ENCODE measurements at regions not wholly inside any gene's neighbourhood (a gene's known extent, or its start where the extent isn't known, plus 50 kb on each side); places are given as distances from the start of the nearest gene placed in this dataset.
"Not testable (repeated sequence)": the region's sequence is repeated elsewhere in the genome, so short reads cannot be mapped to it uniquely, and the experiment has no call there.

DNA sequence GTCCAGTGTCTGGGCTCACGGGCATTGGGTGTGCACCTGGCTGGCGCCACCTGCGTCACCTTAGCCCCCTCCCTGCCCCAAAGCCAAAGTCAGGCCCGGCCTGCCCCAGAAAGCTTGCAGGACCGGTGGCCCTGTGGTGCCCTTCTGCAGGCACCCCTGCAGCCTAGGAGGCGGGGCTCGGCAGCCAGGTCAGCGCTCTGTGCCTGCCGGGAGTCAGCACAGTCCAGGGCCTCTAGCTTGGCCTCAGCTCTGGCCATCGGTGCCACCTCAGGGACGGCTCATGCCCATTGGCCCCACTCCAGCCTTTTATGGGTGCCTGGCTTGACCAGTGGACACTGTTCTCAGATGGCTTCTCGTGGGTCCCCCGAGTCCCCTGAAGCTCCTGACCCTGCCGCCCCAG, 118.5 kb downstream of the TMEM121 start:
- not testable (repeated sequence) for TF ChIP-seq POLR2AphosphoS5 (IDR thresholded peaks at IDR 0.05; ENCODE audit: insufficient read depth in 1 of 2, low read depth in 1 of 2); POLR2A (IDR thresholded peaks at IDR 0.05)
- TF ChIP-seq, protein P1, sequence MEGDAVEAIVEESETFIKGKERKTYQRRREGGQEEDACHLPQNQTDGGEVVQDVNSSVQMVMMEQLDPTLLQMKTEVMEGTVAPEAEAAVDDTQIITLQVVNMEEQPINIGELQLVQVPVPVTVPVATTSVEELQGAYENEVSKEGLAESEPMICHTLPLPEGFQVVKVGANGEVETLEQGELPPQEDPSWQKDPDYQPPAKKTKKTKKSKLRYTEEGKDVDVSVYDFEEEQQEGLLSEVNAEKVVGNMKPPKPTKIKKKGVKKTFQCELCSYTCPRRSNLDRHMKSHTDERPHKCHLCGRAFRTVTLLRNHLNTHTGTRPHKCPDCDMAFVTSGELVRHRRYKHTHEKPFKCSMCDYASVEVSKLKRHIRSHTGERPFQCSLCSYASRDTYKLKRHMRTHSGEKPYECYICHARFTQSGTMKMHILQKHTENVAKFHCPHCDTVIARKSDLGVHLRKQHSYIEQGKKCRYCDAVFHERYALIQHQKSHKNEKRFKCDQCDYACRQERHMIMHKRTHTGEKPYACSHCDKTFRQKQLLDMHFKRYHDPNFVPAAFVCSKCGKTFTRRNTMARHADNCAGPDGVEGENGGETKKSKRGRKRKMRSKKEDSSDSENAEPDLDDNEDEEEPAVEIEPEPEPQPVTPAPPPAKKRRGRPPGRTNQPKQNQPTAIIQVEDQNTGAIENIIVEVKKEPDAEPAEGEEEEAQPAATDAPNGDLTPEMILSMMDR (IDR thresholded peaks at IDR 0.05), result not testable (repeated sequence)
